Right lobe of liver (tissue), 6 donors: ENCODE measurements at regions not wholly inside any gene's neighbourhood (a gene's known extent, or its start where the extent isn't known, plus 50 kb on each side); places are given as distances from the start of the nearest gene placed in this dataset.
A peak's percentile ranks its signal among the peaks of the same experiment; 100 is the strongest.

ENCODE experiments used
- ATAC-seq, 4 donors: fragments of 200-7000 bp; cut with Tn5 transposase; one replicate each; pipeline ENCODE4 v1.9.1; 2020; ENCODE audit warnings: mild to moderate bottlenecking in 4 of 4, moderate library complexity in 4 of 4
- DNase-seq, 3 donors: peaks; one replicate each; pipeline ENCODE4 v3.0.0-alpha.2; 2020
- H3K27ac ChIP-seq, 3 donors: fragments of 200-600 bp; one replicate each; pipeline ENCODE4 v1.8.0; 2022
- H3K27me3 ChIP-seq, 2 donors: fragments of 200-600 bp; one replicate each; pipeline ENCODE4 v1.8.0; 2022
- H3K36me3 ChIP-seq, 4 donors: fragments of 200-600 bp; sonication (generic) in 1 of 4; one replicate each; pipeline versions ENCODE4 v1.5.1 to v1.8.0; 2017 to 2022; ENCODE audit warnings: control low read depth in 1 of 4
- H3K4me1 ChIP-seq, 4 donors: fragments of 200-600 bp; sonication (generic) in 1 of 4; one replicate each; pipeline versions ENCODE4 v1.5.1 to v1.8.0; 2017 to 2022; ENCODE audit warnings: control low read depth in 1 of 4
- H3K4me3 ChIP-seq, 3 donors: fragments of 200-600 bp; one replicate each; pipeline ENCODE4 v1.8.0; 2022
- H3K9me3 ChIP-seq, 4 donors: fragments of 200-600 bp; sonication (generic) in 1 of 4; one replicate each; pipeline versions ENCODE4 v1.5.1 to v1.8.0; 2017 to 2022; ENCODE audit warnings: control low read depth in 1 of 4
- POLR2A ChIP-seq: fragments of 450-650 bp; IDR thresholded peaks from one replicate; pipeline ENCODE4 v1.6.1; 2017; ENCODE audit warnings: antibody characterized with exemption, mild to moderate bottlenecking
- WGBS: methylation state at CpG from one replicate; pipeline ENCODE4 v1.1.6; 2018; ENCODE audit warnings: low coverage, low lambda C conversion rate; ENCODE audit not compliant: insufficient coverage; ENCODE audit errors: missing lambda C conversion rate; 5-methylcytosine and 5-hydroxymethylcytosine counted together
- intact Hi-C, 2 donors: fragments of 100-400 bp; cut with DNase I; formaldehyde crosslinking; loops; one replicate each; pipeline versions ENCODE4 v1.11.2 to v1.14.1; 2022
- TF ChIP-seq, protein P1 (sequence below), 4 donors: fragments of 200-600 bp in 3 of 4; fragments of 450-650 bp in 1 of 4; IDR thresholded peaks; one replicate each; pipeline versions ENCODE4 v1.5.1 to v1.8.0; 2016 to 2022; ENCODE audit warnings: antibody characterized with exemption in 4 of 4, mild to moderate bottlenecking in 2 of 4
- donor health status: DM: no; HTN: yes; CAD: no.
- donor health status: DM: no; HTN: no; CAD: no.
- donor health status: DM: no; HTN: no; CAD: no.
- donor health status: DM: no; HTN: yes; CAD: no.
- donor health status: DM: no; HTN: yes; CAD: no.

DNA sequence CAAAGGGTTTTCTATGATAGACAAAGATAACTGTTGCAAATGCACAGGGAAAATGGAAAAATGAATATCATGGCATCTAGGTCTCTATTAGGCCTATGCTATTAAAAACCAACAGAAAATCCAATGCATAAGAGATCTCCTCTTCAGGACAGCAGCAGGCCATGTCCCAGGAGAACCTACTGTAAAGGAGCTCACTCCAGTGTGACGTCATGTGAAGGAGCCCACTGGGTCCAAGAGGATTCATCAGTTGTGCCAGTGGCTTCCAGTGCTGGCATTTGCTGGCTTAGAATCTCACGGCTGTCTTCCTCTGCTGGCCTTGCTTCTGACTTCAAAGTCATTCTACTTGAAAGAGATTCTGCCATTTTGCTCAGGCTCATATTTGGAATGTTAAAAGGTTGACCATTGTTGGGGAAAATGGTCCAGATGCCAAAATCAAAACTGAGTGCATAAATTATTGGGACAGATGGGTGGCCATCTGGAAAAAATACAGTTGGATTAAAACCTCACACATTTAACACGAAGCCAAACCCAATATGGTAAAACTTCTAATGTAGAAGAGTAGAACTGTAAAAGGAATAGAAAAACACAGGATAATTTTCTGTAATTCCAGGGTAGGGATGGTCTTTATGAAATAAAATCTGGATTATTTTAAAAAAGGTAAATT is 75.4 kb upstream of the ARID2 start:
- Histone ChIP-seq H3K9me3 (no peaks in the 10 kb centered on the region), H3K4me3 (no peak overlapping the region), H3K27ac (no peak overlapping the region), H3K27me3 (no peaks in the 10 kb centered on the region), H3K36me3 (no peaks in the 10 kb centered on the region), H3K4me1 (no peaks in the 10 kb centered on the region)
- 89% methylated on average over 3 of the region's 3 CpGs for WGBS
- intact Hi-C loops: no loop called here
- ATAC-seq (no peak), DNase-seq (no peak)
- TF ChIP-seq POLR2A: no peak
- TF ChIP-seq, protein P1, sequence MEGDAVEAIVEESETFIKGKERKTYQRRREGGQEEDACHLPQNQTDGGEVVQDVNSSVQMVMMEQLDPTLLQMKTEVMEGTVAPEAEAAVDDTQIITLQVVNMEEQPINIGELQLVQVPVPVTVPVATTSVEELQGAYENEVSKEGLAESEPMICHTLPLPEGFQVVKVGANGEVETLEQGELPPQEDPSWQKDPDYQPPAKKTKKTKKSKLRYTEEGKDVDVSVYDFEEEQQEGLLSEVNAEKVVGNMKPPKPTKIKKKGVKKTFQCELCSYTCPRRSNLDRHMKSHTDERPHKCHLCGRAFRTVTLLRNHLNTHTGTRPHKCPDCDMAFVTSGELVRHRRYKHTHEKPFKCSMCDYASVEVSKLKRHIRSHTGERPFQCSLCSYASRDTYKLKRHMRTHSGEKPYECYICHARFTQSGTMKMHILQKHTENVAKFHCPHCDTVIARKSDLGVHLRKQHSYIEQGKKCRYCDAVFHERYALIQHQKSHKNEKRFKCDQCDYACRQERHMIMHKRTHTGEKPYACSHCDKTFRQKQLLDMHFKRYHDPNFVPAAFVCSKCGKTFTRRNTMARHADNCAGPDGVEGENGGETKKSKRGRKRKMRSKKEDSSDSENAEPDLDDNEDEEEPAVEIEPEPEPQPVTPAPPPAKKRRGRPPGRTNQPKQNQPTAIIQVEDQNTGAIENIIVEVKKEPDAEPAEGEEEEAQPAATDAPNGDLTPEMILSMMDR (IDR thresholded peaks at IDR 0.05): no peak

DNA sequence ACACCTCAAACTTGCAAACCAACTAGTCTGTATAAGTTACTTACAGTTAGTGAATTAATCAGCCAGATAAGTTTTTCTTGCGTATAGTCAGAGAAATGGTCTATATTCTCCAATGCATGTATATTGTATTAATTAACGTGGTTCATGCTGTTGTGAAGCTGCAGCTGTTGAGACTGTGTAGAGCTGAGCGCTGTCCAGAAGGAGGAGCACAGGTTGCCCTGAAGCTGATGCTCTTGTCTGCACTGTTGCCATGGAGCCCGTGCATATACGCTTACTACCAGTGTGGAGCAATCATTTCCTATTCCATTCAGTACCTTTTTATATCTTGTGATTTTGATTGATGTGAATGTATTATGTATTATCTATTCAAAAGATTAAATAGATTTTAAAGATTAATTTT is 74.3 kb upstream of the ARID2 start:
- peak; percentile 36 to 71 (median 58) for ATAC-seq
- no peaks in the 10 kb centered on the region for H3K9me3 ChIP-seq
- no peak overlapping the region for H3K27ac ChIP-seq
- H3K4me3 ChIP-seq: no peak overlapping the region
- no peaks in the 10 kb centered on the region for H3K4me1 ChIP-seq
- intact Hi-C loops: no loop called here
- 54% methylated on average over 5 of the region's 5 CpGs for WGBS
- TF ChIP-seq POLR2A: no peak
- TF ChIP-seq, protein P1 (IDR thresholded peaks at IDR 0.05): peak in 1 of 4 donors; percentile 14
- DNase-seq: no peak
- no peaks in the 10 kb centered on the region for H3K36me3 ChIP-seq
- no peaks in the 10 kb centered on the region for H3K27me3 ChIP-seq

DNA sequence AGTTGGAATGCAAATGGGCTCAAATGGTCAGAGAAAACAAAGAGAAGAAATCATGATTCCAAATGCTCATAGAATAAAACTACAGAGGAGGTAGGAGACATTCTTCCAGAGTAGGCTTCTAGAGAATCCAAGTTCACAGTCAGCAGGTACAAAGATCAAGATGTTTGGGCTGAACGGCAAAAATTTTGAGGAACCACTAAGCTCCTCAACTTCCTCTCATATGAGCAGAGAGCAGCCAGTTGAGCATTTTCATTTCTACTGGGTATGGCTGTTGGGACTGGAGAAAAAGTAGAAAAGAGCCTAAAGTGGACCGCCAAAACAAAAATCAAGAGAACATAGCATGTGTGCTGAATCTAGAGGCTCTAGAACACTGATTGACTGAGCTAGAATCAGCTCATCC is 73.8 kb upstream of the ARID2 start:
- DNase-seq (no peak), ATAC-seq (no peak)
- TF ChIP-seq, protein P1 (IDR thresholded peaks at IDR 0.05): no peak
- no peak for TF ChIP-seq POLR2A
- no peaks in the 10 kb centered on the region for H3K9me3 ChIP-seq
- H3K27ac ChIP-seq: no peak overlapping the region
- 72% methylated on average over 2 of the region's 2 CpGs for WGBS
- intact Hi-C loops: no loop called here
- H3K36me3 ChIP-seq: no peaks in the 10 kb centered on the region
- H3K4me3 ChIP-seq: no peak overlapping the region
- no peaks in the 10 kb centered on the region for H3K4me1 ChIP-seq
- H3K27me3 ChIP-seq: no peaks in the 10 kb centered on the region

DNA sequence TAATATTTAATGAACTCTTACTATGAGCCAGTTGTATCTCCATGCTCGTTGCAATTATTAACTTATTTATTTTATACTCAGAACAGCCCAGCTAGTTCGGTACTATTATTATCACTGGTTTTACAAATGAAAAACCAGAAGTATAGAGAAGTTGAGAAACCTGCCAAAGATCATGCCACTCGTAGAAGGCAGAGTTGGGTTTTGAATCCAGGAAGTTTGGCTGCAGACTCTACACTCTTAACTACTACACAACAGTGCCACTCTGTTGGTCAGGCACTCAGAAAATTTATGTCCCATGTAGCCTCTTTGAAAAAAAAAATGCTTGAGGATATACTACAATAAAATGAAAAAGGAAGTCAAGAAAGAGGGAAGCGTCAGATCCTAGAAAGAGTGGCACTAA is 71.5 kb upstream of the ARID2 start:
- no peaks in the 10 kb centered on the region for H3K4me1 ChIP-seq
- no peak overlapping the region for H3K27ac ChIP-seq
- intact Hi-C loops: no loop called here
- no peak for TF ChIP-seq POLR2A
- TF ChIP-seq, protein P1 (IDR thresholded peaks at IDR 0.05): no peak
- H3K36me3 ChIP-seq: no peaks in the 10 kb centered on the region
- no peak for DNase-seq
- H3K9me3 ChIP-seq: no peaks in the 10 kb centered on the region
- H3K27me3 ChIP-seq: no peaks in the 10 kb centered on the region
- ATAC-seq: no peak
- WGBS: 55% methylated on average over 4 of the region's 4 CpGs
- H3K4me3 ChIP-seq: no peak overlapping the region
